ENCODE measurements at regions not wholly inside any gene's neighbourhood (a gene's known extent, or its start where the extent isn't known, plus 50 kb on each side); places are given as distances from the start of the nearest gene placed in this dataset.
"Not testable (repeated sequence)": the region's sequence is repeated elsewhere in the genome, so short reads cannot be mapped to it uniquely, and the experiment has no call there.

DNA sequence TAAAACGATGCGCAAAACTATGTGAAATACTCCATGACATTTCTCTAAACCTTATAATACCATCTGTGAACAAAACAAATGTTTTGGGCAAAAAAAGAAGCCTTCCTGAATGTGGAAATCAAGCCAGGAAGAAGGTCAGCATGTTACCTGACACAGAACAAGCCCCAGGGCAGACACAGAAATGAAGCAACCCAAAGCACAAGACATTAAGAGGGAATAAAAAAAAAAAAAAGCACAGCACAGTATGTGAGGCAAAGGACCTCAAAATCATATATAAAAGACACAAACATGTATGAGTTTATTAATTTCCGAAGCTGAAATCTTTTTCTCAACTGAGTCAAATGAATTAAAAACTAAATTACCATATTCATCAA is 161.8 kb downstream of the SKIDA1 start:
- DNase-seq = no peak

DNA sequence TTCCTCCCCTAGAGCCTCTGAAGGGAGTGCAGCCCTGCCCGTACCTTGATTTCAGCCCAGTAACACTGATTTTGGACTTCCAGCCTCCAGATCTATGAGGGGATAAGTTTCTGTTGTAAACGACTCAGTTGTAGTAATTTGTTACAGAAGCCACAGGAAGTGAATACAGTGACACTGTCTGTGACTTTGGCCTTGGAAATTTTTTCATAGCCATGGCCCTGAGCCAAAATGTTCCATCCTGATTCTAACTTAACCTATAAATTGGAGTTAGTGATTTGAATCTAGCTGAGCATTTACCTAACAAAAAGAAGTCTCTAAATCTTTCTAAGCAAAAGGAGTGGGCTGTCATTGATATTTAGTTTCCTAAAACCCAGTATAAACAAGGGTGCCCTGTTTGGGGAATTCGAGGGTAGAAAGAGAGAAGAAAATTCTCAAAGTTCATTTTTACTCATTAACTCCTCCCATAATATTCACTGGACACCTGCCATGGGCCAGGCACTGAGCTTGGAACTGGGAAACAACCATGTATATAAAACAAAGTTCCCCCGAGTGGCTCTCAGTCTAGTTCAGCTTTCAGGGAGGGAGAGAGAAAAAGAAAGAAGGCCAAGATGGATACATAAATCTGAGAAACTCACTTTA is 162.3 kb downstream of the SKIDA1 start:
- no peak for DNase-seq

DNA sequence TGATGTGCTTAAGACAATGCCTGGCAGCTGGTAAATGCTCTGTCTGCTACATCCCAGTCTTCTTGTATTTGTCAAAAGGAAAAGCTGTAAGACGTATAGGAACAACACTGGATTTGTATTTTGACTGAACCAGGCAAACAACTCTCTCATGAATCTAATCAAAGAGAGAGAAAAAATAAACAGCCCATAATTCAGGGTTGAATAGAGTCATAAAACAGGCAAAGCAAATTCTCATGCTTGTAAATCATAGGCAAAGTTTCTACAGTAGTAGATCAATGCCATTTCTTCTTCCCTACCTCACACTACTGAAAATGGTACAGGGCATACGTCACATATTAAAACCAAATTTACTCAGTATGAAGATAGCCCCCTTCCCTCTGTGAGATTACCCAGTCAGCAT is 166.3 kb downstream of the SKIDA1 start:
- DNase-seq = no peak

- DNase-seq = no peak
Measured at GRCh38 chr10:21355591-21356011, 169.9 kb downstream of the SKIDA1 start.

GRCh38 chr10:21352886-21353285 is 172.6 kb downstream of the SKIDA1 start:
- no peak for DNase-seq

DNA sequence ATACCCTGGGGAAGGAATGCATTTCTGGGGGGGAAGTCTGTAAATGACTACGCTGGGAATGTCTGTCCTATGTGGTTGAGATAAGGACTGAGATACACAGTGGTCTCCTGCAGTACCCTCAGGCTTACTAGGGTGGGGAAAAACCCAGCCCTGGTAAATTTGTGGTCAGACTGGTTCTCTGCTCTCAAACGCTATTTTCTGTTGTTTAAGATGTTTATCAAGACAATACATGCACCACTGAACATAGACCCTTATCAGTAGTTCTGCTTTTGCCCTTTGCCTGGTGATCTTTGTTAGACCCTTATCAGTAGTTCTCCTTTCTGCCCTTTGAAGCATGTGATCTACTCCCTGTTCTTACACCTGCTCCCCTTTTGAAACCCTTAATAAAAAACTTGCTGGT is 173.9 kb downstream of the SKIDA1 start:
- not testable (repeated sequence) for DNase-seq

GRCh38 chr10:21349912-21350286 is 175.6 kb downstream of the SKIDA1 start:
- DNase-seq = no peak

- DNase-seq = no peak
Measured at GRCh38 chr10:21347785-21348170, 177.7 kb downstream of the SKIDA1 start.

DNA sequence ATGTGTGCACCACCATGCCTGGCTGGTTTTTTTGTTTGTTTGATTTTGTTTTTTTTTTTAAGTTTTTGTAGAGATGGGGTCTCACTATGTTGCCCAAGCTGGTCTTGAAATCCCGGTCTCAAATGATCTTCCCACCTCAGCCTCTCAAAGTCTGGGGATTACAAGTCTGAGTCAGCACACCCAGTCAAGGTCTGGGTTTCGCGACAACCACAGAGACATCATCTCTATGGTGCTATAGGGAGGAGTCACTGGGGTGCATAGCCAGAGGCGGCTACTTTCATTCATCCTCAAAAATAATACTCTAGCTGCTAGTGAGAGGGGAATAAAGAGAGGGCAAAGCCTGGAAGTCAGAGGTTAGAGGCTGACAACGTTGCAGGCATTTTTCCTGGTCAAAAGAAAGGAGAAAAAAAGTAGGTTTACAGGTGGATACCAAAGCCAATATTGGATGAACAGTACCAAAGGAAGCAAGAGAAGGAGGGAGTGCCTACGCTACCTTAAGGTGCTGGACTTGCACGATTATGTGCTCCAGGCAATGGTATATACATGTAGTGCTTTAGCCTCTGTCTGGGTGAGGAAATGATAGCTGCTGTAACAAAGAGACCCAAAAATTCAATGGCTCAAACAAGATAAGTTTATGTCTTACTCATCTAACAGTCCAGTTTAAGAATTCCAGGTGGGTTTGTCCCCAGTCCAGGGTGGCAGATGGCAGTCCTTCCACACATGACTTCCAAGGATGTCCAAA is 178.3 kb downstream of the SKIDA1 start:
- DNase-seq = no peak

DNA sequence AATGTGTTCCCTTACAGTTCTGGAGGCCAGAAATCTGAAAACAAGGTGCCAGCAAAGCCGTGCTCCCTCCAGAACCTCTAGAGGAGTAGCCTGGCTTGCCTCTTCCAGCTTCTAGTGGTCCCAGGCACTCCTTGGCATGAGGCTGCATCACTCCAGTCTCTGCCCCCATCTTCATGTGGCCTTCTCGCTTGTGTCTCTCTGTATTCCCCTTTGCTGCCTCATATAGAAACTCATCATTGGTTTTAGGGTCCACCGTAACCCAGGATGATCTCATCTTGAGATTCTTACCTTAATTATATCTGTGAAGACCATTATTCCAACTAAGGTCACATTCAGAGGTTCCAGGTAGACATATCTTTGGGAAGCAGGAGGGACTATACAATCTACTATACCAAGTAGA is 182.4 kb downstream of the SKIDA1 start:
- no peak for DNase-seq

- DNase-seq = not testable (repeated sequence)
Measured at GRCh38 chr10:21342499-21342898, 183.0 kb downstream of the SKIDA1 start.

DNA sequence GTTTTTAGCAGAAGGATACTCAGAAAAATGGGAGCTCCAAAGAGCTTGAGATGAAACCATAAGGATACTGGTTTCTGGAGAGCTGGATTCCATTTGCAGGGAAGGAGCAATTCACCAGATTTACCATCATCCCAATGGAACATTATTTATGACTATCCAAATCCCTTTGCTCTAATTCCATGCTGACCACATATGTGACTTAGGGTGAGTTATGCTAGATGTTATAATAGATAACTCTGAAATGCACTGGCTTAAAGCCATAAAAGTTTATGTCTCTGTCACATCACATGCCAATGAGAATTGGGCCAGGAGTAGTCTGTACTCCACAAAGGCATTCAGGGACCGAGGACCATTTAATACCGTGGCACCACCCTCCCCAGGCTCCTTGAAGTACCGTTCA is 185.2 kb downstream of the SKIDA1 start:
- no peak for DNase-seq

DNA sequence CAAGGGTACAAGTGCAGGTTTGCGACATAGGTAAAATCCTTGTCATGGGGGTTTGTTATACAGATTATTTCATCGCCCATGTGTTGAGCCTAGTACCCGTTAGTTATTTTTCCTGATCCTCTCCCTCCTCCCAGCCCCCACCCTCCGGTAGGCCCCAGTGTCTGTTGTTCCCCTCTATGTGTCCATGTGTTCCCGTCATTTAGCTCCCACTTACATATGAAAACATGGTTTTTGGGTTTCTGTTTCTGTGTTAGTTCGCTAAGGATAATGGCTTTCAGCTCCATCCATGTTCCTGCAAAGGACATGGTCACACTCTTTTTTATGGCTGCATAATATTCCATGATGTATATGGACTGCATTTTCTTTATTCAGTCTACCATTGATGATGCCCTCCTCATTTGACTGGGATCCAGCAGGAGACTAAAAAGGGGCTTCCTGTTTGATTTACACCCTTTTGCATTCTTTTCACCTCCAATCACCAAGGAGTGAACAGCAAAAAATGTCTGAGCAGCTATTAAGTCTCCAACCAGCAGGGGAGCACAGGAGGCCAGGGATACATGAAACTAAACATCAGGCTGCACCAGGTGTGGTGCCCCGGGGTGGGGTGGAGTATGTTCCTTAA is 188.2 kb downstream of the SKIDA1 start:
- no peak for DNase-seq

DNA sequence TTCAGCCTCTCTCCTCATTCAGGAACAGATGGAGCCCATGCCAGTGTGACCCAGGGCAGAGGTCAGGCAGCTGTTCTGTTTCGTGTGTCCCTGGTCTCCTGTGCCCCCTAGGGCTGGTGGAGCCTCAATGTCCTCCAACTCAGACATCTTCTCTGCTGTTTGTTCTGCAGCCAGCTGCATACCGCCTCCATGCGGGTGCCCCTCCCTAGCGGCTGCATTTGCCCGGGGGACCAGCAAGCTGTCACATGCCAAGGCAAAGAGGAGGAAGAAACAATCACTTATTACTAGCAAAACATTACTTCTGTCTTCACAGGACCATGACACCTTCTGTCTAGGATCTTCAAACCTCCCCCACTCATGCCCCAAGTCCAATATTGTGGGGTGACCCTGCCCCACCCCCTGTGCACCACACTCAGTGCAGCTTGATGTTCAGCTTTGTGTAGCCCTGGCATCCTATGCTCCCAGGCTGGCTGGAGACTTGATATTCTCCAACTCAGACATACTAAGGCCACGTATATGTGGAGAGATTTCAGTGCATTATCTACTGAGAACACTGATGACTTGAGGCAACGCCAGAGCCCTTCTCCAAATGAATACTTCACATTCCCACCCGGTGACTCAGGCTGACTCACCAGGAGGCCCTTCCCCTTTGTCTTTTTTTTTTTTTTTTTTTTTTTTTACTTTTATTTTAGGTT is 188.9 kb downstream of the SKIDA1 start:
- no peak for DNase-seq

- no peak for DNase-seq
Measured at GRCh38 chr10:21334891-21335696, 190.4 kb downstream of the SKIDA1 start.

DNA sequence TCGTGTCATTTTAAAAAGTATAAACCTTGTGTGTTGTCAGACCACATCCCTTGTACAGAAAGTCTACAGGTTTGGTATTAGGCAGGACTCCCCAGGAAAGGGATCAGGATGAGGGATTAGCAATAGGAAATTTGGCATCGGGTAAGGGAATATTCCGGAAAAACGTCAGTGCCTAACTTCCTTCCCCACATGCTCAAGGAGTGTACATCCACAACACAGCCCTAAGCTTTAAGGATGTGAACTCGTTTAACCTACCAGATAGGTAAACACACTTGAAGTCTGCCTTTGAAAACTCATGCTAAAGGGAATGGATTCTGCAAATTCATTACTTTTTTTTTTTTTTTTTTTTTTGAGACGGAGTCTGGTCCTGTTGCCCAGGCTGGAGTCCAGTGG is 194.9 kb downstream of the SKIDA1 start:
- no peak for DNase-seq

DNA sequence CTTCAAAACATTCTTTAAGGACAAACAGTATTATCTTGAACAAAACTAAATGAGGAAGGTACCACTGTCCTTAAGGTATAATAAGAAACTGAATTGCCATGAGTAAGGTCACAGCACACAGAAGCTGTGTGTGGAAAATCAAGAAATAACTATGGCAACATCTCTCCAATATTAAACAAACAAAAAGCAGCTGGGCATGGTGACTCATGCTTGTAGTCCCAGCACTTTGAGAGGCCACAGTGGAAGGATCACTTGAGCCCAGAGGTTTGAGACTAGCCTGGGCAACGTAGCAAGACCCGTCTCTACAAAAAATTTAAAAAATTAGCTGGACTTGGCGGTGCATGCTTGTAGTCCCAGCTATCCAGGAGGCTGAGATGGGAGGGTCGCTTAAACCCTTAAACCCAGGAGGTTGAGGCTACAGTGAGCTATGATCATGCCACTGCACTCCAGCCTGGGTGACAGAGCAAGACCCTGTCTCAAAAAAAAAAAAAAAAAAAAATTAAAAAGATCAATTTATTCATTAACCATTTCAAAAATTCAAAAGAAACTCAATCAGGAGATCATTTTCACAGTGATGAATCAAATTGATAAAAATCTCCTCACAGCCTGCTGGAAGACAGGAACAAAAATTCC is 195.4 kb downstream of the SKIDA1 start:
- DNase-seq = no peak

- no peak for DNase-seq
Measured at GRCh38 chr10:21327289-21327993, 198.0 kb downstream of the SKIDA1 start.

DNA sequence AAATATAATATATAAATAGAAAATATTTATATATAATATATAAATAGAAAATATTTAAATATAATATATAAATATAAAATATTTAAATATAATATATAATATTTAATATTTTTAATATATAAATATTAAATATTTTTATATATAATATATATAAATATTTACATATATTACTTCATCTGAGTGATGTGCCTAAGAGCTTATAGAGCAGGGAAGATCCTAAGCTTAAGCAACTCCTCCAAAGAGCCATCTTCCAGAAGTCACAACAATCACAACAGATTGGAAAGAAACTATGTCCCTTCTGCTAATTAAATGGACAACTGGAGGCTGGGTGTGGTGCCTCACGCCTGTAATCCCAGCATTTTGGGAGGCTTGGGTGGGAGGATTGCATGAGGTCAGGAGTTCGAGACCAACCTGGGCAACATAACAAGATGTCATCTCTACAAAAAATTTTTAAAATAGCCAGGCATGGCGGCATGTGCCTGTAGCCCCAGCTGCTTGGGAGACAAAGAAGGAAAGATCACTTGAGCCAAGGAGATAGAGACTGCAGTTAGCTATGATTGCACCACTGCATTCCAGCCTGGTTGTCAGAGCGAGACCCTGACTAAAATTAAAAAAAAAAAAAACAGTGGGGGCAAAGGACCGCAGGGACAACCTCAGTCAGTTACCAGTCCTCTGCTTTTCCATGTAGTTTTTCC is 198.7 kb downstream of the SKIDA1 start:
- no peak for DNase-seq

- DNase-seq = no peak
Measured at GRCh38 chr10:21318540-21319167, 206.8 kb downstream of the SKIDA1 start.

DNA sequence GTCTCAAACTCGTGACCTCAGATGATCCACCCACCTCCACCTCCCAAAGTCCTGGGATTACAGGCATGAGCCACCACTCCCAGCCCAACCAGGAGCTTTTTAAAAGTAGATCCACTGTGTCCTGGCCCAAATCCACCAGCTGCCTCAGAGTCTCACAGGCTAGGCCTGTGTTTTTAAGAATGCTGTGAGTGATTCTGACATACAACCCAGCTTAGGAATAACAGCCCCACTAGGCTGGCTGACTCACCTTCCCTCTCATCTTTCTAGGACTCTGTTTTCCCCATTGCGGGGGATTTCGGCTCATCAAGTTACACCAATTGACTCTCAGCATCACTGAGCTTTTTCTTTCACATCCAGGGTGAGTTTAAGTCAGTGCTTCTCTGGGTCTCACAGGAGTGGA is 207.6 kb downstream of the SKIDA1 start:
- no peak for DNase-seq
